Fibroblast of pulmonary artery (primary cell): ENCODE measurements at regions not wholly inside any gene's neighbourhood (a gene's known extent, or its start where the extent isn't known, plus 50 kb on each side); places are given as distances from the start of the nearest gene placed in this dataset.

ENCODE experiments used
- DNase-seq: peaks from one replicate; pipeline ENCODE4 v3.0.0-alpha.2; 2010; ENCODE audit warnings: low read depth
- H3K4me3 ChIP-seq: replicated peaks from 2 replicates; pipeline ENCODE4 v1.5.1; 2011; ENCODE audit warnings: low read depth, mild to moderate bottlenecking, control low read depth, low read length, moderate library complexity
- TF ChIP-seq, protein P1 (sequence below): IDR thresholded peaks from 2 replicates; pipeline ENCODE4 v1.5.1; 2011; ENCODE audit warnings: mild to moderate bottlenecking, control low read depth, low read length, inconsistent platforms; ENCODE audit errors: missing control alignments

DNA sequence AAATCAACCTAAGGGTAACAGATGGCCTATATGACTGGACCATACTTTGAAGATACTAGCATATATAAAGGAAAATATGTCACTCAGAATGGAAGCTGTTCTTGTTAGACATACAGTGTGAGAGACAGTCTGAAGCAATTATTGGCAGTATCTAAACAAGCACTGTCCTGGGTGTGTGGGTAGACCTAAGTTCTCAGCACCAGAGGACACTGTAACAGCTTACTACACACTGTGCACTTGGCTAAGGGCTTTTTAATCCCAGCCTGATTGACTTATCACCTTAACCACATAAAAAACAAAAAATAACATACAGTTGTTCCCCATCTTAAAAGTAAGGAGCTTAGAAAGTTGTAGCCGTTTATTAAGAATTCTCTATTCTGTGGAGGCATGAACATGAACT lies 1066.1 kb upstream of the FANCL start:
- TF ChIP-seq, protein P1, sequence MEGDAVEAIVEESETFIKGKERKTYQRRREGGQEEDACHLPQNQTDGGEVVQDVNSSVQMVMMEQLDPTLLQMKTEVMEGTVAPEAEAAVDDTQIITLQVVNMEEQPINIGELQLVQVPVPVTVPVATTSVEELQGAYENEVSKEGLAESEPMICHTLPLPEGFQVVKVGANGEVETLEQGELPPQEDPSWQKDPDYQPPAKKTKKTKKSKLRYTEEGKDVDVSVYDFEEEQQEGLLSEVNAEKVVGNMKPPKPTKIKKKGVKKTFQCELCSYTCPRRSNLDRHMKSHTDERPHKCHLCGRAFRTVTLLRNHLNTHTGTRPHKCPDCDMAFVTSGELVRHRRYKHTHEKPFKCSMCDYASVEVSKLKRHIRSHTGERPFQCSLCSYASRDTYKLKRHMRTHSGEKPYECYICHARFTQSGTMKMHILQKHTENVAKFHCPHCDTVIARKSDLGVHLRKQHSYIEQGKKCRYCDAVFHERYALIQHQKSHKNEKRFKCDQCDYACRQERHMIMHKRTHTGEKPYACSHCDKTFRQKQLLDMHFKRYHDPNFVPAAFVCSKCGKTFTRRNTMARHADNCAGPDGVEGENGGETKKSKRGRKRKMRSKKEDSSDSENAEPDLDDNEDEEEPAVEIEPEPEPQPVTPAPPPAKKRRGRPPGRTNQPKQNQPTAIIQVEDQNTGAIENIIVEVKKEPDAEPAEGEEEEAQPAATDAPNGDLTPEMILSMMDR: no peak
- H3K4me3 ChIP-seq: no peak overlapping the region
- no peak for DNase-seq

DNA sequence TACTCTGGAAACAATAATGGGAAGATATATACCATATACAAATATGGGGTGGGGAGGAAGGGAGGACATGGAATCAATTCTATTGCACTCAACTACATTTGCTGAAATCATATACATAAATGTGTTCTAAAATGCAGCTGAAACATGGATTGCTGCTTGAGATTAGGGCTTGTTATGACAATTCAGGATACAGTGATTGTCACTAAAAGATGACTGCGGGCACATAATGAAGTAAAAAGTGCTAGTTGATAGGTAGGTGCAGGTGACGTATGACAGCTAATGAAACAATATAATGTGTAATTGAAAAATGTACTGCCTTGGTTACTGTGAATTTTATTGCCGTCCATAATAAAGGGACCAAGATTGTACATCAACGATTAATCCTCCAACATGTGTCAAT lies 1062.1 kb upstream of the FANCL start:
- H3K4me3 ChIP-seq: no peak overlapping the region
- TF ChIP-seq, protein P1: no peak
- no peak for DNase-seq

DNA sequence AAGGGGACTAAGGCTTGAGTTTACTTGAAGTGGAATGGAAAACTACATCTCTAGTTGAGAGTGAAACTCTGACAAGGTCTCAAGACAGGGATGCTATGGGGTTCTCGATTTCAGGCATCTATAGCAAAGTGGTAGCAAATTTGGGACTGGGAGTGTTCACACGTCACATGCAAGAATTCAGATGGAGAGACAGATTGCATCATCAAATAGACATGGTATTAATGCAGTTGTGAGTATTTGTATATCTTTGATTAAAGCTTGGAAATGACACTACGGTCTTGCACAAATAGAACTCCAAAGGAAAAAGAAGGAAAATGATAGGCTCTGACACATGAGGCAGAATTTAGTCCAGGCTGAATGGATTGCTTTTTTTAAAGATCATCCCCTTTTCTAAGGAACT lies 1061.6 kb upstream of the FANCL start:
- TF ChIP-seq, protein P1: no peak
- no peak overlapping the region for H3K4me3 ChIP-seq
- no peak for DNase-seq

DNA sequence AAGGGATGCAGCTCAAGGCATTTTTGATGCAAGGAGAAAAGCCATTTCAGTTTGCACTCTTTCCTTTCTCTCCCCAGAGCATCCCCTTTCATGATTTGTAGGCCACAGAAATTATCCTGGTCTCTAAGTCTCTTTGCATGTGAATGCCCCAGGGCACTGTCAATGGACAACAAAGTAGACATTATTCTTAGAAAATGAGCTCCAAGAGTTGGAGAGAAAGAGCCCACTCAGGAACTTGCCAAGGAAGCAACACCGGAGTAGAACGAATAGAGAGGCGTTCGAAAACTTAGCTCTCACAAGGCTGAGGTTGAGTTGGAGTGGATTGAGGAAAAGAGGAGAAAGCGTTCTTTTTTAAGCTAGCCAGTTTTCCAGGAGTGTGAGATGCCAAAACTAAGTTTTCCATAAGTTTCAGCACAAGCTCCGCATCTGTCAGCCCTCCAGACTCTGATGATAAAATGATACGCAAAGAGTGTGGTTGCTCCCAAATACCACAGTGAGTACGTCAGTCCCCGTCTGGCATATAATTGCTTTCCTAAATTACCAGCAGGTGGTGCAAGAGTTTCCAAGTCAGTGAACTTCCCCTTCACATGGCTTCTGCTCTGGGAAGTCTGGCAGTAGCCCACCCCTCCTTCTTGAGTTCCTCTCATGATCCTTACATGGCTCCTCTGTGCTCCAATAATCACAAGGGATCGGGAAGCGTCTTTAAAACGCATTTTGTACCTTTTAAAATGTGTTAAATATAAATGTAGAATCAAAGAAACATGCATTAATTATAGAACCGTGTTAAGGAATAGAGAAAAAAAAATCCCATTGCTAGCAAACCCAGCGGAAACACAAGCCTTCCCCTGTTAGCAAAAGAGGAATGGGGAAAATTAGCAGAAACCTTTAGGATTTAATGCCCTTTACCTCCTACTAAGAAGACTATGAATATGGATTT lies 1060.6 kb upstream of the FANCL start:
- DNase-seq: peak; percentile 75
- TF ChIP-seq, protein P1: peak; percentile 54
- H3K4me3 ChIP-seq: no peak overlapping the region

DNA sequence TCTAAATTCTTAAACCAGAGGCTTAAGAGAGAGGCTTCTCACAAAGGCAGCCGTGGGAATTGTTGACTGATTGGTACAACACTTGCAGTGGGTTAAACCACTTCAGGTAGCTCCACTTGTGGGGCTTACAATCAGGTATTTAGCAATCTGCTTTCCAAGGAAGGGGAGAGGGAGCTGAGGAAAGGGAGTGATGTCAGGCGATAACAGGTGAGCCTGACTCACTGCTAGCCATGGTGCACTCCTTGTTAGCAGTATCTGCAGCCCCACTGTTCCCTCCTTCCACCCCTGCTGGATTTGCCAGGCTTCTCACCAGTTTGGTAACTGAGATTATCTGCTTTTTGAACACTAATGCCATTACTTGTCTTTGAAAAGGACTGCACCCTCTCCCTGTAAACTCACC lies 1056.7 kb upstream of the FANCL start:
- H3K4me3 ChIP-seq: no peak overlapping the region
- TF ChIP-seq, protein P1: no peak
- no peak for DNase-seq

DNA sequence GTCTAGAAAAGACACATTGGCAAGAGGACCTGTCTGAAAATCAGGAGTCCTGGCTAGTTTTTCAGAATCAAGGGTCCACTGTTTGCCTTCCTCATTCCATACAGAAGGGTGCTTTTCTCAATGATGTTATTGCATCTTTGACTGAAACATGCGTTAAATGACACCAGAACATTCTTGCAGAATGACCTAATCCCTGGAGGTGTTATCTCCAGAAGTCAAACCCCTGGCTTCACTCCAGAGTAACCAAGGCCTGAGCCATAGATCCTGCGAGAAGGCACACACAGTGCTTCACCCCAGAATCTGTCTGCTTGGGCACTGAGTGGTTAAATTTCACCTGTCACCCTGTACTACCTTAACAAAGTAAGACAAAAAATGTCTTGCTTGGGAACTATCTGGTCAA lies 1055.2 kb upstream of the FANCL start:
- no peak for DNase-seq
- no peak overlapping the region for H3K4me3 ChIP-seq
- TF ChIP-seq, protein P1: no peak
